IMR-90 (cell line): ENCODE measurements at regions not wholly inside any gene's neighbourhood (a gene's known extent, or its start where the extent isn't known, plus 50 kb on each side); places are given as distances from the start of the nearest gene placed in this dataset.

Experiments
- ATAC-seq: fragments of 200-7000 bp; cut with Tn5 transposase; 2 replicates; pipeline ENCODE4 v1.9.1; 2020; ENCODE audit warnings: low read depth, mild to moderate bottlenecking, moderate library complexity
- BruUV-seq: library from RNA; stranded (reverse); fragments of 400-500 nt; replicated peaks from 2 replicates; lab custom pipeline; 2021; lab: Mats Ljungman, UMichigan
- CTCF ChIA-PET: fragments of 300-600 bp; formaldehyde crosslinking; extraction: SDS; loops from one replicate; lab custom pipeline; 2021; ENCODE audit warnings: antibody characterized with exemption; lab: Yijun Ruan, JAX
- POLR2A ChIA-PET: fragments of 300-600 bp; sonication (Branson Sonifier 250); formaldehyde crosslinking; loops from one replicate; lab custom pipeline; 2022; ENCODE audit warnings: antibody characterized with exemption; ENCODE audit not compliant: unreplicated experiment; lab: Charles Lee
- DNase-seq: peaks from one replicate; pipeline ENCODE4 v3.0.0; 2013
- H2AFZ ChIP-seq: replicated peaks from 2 replicates; pipeline ENCODE3; 2013; ENCODE audit warnings: low read length, mild to moderate bottlenecking; ENCODE audit not compliant: poor library complexity
- H2AK5ac ChIP-seq: 2 replicates; pipeline ENCODE4 v1.6.1; 2013; ENCODE audit warnings: low read depth, low read length, inconsistent platforms
- H2AK9ac ChIP-seq: replicated peaks from 2 replicates; pipeline ENCODE3; 2013; ENCODE audit warnings: mild to moderate bottlenecking, low read depth, low read length, moderate library complexity; ENCODE audit not compliant: poor library complexity
- H2BK120ac ChIP-seq: 2 replicates; pipeline ENCODE4 v1.6.1; 2013; ENCODE audit warnings: low read depth, low read length, inconsistent platforms
- H2BK15ac ChIP-seq: 3 replicates; pipeline ENCODE4 v1.6.1; 2013; ENCODE audit warnings: low read depth, low read length, inconsistent platforms
- H2BK20ac ChIP-seq: 2 replicates; pipeline ENCODE4 v1.6.1; 2013; ENCODE audit warnings: low read depth, mild to moderate bottlenecking, inconsistent platforms, low read length, moderate library complexity
- H2BK5ac ChIP-seq: 2 replicates; pipeline ENCODE4 v1.6.1; 2013; ENCODE audit warnings: mild to moderate bottlenecking, low read depth, low read length, inconsistent platforms; ENCODE audit not compliant: poor library complexity, severe bottlenecking
- H3K14ac ChIP-seq: replicated peaks from 2 replicates; pipeline ENCODE4 v1.6.1; 2013; ENCODE audit warnings: low read depth, low read length, inconsistent platforms
- H3K18ac ChIP-seq: 2 replicates; pipeline ENCODE4 v1.6.1; 2013; ENCODE audit warnings: low read depth, low read length, control low read depth
- H3K23ac ChIP-seq: 2 replicates; pipeline ENCODE4 v1.6.1; 2013; ENCODE audit warnings: low read depth, low read length, inconsistent platforms
- H3K27ac ChIP-seq: 2 replicates; pipeline ENCODE4 v1.5.1; 2013; ENCODE audit warnings: mild to moderate bottlenecking, control low read depth, low read length; ENCODE audit not compliant: insufficient read depth
- H3K27me3 ChIP-seq: 2 replicates; pipeline ENCODE4 v1.6.1; 2013; ENCODE audit warnings: low read length; ENCODE audit not compliant: control insufficient read depth, insufficient read depth
- H3K36me3 ChIP-seq: 2 replicates; pipeline ENCODE4 v1.6.1; 2013; ENCODE audit warnings: low read length, mixed read lengths; ENCODE audit not compliant: control insufficient read depth, insufficient read depth
- H3K4ac ChIP-seq: 2 replicates; pipeline ENCODE4 v1.6.1; 2013; ENCODE audit warnings: low read depth, low read length, inconsistent platforms
- H3K4me1 ChIP-seq: 2 replicates; pipeline ENCODE4 v1.6.1; 2013; ENCODE audit warnings: low read length, mixed read lengths; ENCODE audit not compliant: control insufficient read depth, insufficient read depth
- H3K4me2 ChIP-seq: 2 replicates; pipeline ENCODE4 v1.6.1; 2013; ENCODE audit warnings: low read depth, mild to moderate bottlenecking, control low read depth, low read length, moderate library complexity
- H3K4me3 ChIP-seq: 2 replicates; pipeline ENCODE4 v1.5.1; 2013; ENCODE audit warnings: low read depth, mild to moderate bottlenecking, control low read depth, low read length, moderate library complexity; ENCODE audit not compliant: insufficient read depth
- H3K56ac ChIP-seq: 2 replicates; pipeline ENCODE4 v1.6.1; 2013; ENCODE audit warnings: low read length, inconsistent platforms; ENCODE audit not compliant: insufficient read depth; ENCODE audit errors: extremely low read depth
- H3K79me1 ChIP-seq, 2 experiments: 2 replicates each; pipeline ENCODE4 v1.6.1; 2013; ENCODE audit warnings: low read length in 2 of 2, inconsistent platforms in 1 of 2, low read depth in 1 of 2
- H3K9ac ChIP-seq: 2 replicates; pipeline ENCODE4 v1.6.1; 2013; ENCODE audit warnings: low read depth, low read length, control low read depth
- H3K9me1 ChIP-seq: 2 replicates; pipeline ENCODE4 v1.6.1; 2013; ENCODE audit warnings: low read length, inconsistent platforms; ENCODE audit not compliant: insufficient read depth
- H3K9me3 ChIP-seq: 2 replicates; pipeline ENCODE4 v1.6.1; 2013; ENCODE audit warnings: low read length; ENCODE audit not compliant: control insufficient read depth, insufficient read depth
- H4K20me1 ChIP-seq: 2 replicates; pipeline ENCODE4 v1.6.1; 2013; ENCODE audit warnings: low read length, inconsistent platforms; ENCODE audit not compliant: insufficient read depth
- H4K5ac ChIP-seq: 2 replicates; pipeline ENCODE4 v1.6.1; 2013; ENCODE audit warnings: mild to moderate bottlenecking, low read depth, low read length, control low read depth
- H4K8ac ChIP-seq, 2 experiments: 2 replicates each; pipeline ENCODE4 v1.6.1; 2013; ENCODE audit warnings: low read depth in 2 of 2, low read length in 2 of 2, control low read depth in 1 of 2, inconsistent platforms in 1 of 2
- H4K91ac ChIP-seq: 2 replicates; pipeline ENCODE4 v1.6.1; 2013; ENCODE audit warnings: low read depth, low read length, inconsistent platforms; ENCODE audit not compliant: insufficient read depth
- BHLHE40 ChIP-seq: fragments of 150-350 bp; IDR thresholded peaks from 2 replicates; pipeline ENCODE4 v1.6.1; 2016; ENCODE audit warnings: mild to moderate bottlenecking, low read depth, low read length
- CEBPB ChIP-seq: IDR thresholded peaks from 2 replicates; pipeline ENCODE4 v1.6.1; 2012; ENCODE audit warnings: low read depth, low read length, improper control_type of control experiment
- CHD1 ChIP-seq: IDR thresholded peaks from 2 replicates; pipeline ENCODE4 v1.6.1; 2012; ENCODE audit warnings: low read depth, low read length, improper control_type of control experiment
- CTCF ChIP-seq: conservative IDR thresholded peaks from 2 replicates; pipeline ENCODE4 v1.5.1; 2012; ENCODE audit warnings: mild to moderate bottlenecking, low read depth, low read length, improper control_type of control experiment
- ELK1 ChIP-seq: fragments of 150-350 bp; IDR thresholded peaks from 2 replicates; pipeline ENCODE4 v1.6.1; 2016; ENCODE audit warnings: low read depth, mild to moderate bottlenecking, low read length, moderate library complexity, borderline replicate concordance
- MAFK ChIP-seq: IDR thresholded peaks from 2 replicates; pipeline ENCODE4 v1.6.1; 2012; ENCODE audit warnings: low read depth, low read length, improper control_type of control experiment
- MAZ ChIP-seq: IDR thresholded peaks from 2 replicates; pipeline ENCODE4 v1.6.1; 2012; ENCODE audit warnings: low read depth, mild to moderate bottlenecking, low read length, improper control_type of control experiment, moderate library complexity, borderline replicate concordance
- MXI1 ChIP-seq: IDR thresholded peaks from 2 replicates; pipeline ENCODE4 v1.6.1; 2012; ENCODE audit warnings: low read depth, mild to moderate bottlenecking, low read length, moderate library complexity, borderline replicate concordance
- RAD21 ChIP-seq: IDR thresholded peaks from 2 replicates; pipeline ENCODE4 v1.6.1; 2012; ENCODE audit warnings: low read length, improper control_type of control experiment
- RCOR1 ChIP-seq: IDR thresholded peaks from 2 replicates; pipeline ENCODE4 v1.6.1; 2012; ENCODE audit warnings: mild to moderate bottlenecking, low read length, improper control_type of control experiment; ENCODE audit not compliant: insufficient replicate concordance
- RFX5 ChIP-seq: IDR thresholded peaks from 2 replicates; pipeline ENCODE4 v1.8.0; 2012; ENCODE audit warnings: low read depth, mild to moderate bottlenecking, low read length, moderate library complexity
- SMC3 ChIP-seq: fragments of 150-350 bp; IDR thresholded peaks from 2 replicates; pipeline ENCODE4 v1.6.1; 2016; ENCODE audit warnings: low read depth, mild to moderate bottlenecking, antibody characterized with exemption, low read length, moderate library complexity
- USF2 ChIP-seq: fragments of 150-350 bp; IDR thresholded peaks from 2 replicates; pipeline ENCODE4 v1.6.1; 2017; ENCODE audit warnings: mild to moderate bottlenecking, antibody characterized with exemption, low read length, low read depth
- WGBS, 2 experiments: methylation state at CpG; one replicate each; pipeline versions ENCODE4 v1.1.5 to v1.1.7; 2013; ENCODE audit warnings: missing lambda C conversion rate in 2 of 2; ENCODE audit not compliant: insufficient read length in 1 of 2; ENCODE audit errors: extremely low coverage in 2 of 2; 5-methylcytosine and 5-hydroxymethylcytosine counted together
- dilution Hi-C: fragments of 300-500 bp; cut with HindIII; formaldehyde crosslinking; loops from one replicate; pipeline ENCODE4 v1.14.3; 2018; ENCODE audit warnings: low sequenced_read_pairs; ENCODE audit not compliant: unreplicated experiment
- in situ Hi-C: fragments of 300-500 bp; cut with MboI; formaldehyde crosslinking; loops from 3 replicates; pipeline ENCODE4 v1.14.3; 2019; ENCODE audit warnings: low sequenced_read_pairs, inconsistent platforms, mixed read lengths
- intact Hi-C: fragments of 100-400 bp; cut with micrococcal nuclease; formaldehyde crosslinking; loops from 2 replicates; pipeline ENCODE4 v1.10.0; 2022

GRCh38 chr10:53528974-53529373 lies 756.4 kb upstream of the MBL2 start:
- H3K23ac ChIP-seq = no peak overlapping the region
- H4K5ac ChIP-seq = no peak overlapping the region
- H2BK5ac ChIP-seq = no peak overlapping the region
- H3K4ac ChIP-seq = no peak overlapping the region
- H3K9ac ChIP-seq = no peak overlapping the region
- no peaks in the 10 kb centered on the region for H3K9me3 ChIP-seq
- intact Hi-C loops (no loop called here), dilution Hi-C loops (no loop called here), in situ Hi-C loops (no loop called here)
- H2BK15ac ChIP-seq = no peak overlapping the region
- no peak overlapping the region for H2AFZ ChIP-seq
- TF ChIP-seq BHLHE40 (no peak), ELK1 (no peak), MAFK (no peak), USF2 (no peak), SMC3 (no peak), RFX5 (no peak), MAZ (no peak), CEBPB (no peak), MXI1 (no peak), CHD1 (no peak), RCOR1 (no peak), RAD21 (no peak), CTCF (no peak)
- H3K27me3 ChIP-seq = no peaks in the 10 kb centered on the region
- ChIA-PET POLR2A (interaction anchor here (0.6 kb wide), 1 partner anchor 1724 kb away, joined by 3 read pairs; no protein-coding TSS in a partner anchor), CTCF (no interaction called here)
- H4K8ac ChIP-seq = no peak overlapping the region
- H3K27ac ChIP-seq = no peak overlapping the region
- H2AK9ac ChIP-seq = no peak overlapping the region
- WGBS, 2 experiments = no CpG with 5 or more reads among the region's 2 CpGs
- no peak overlapping the region for H3K18ac ChIP-seq
- no peak overlapping the region for H3K56ac ChIP-seq
- no peaks in the 10 kb centered on the region for H3K36me3 ChIP-seq
- H4K91ac ChIP-seq = no peak overlapping the region
- DNase-seq = no peak
- H3K4me2 ChIP-seq = no peak overlapping the region
- H2BK120ac ChIP-seq = no peak overlapping the region
- H2BK20ac ChIP-seq = no peak overlapping the region
- no peak overlapping the region for H2AK5ac ChIP-seq
- no peaks in the 10 kb centered on the region for H4K20me1 ChIP-seq
- no peak overlapping the region for H3K14ac ChIP-seq
- H3K9me1 ChIP-seq = no peaks in the 10 kb centered on the region
- no peaks in the 10 kb centered on the region for H3K4me1 ChIP-seq
- ATAC-seq = no peak
- no peak overlapping the region for H3K4me3 ChIP-seq
- H3K79me1 ChIP-seq = no peaks in the 10 kb centered on the region
- BruUV-seq = no TSS peak
